Endothelial cell (in vitro differentiated cells): ENCODE measurements at regions not wholly inside any gene's neighbourhood (a gene's known extent, or its start where the extent isn't known, plus 50 kb on each side); places are given as distances from the start of the nearest gene placed in this dataset.

Experiments used
- DNase-seq: peaks from one replicate; pipeline ENCODE4 v3.0.0; 2021; ENCODE audit warnings: low spot score
- H3K27ac Mint-ChIP-seq: one replicate; pipeline ENCODE4 v1.8.0; 2021; ENCODE audit warnings: mixed read lengths, inconsistent platforms; ENCODE audit not compliant: unreplicated experiment
- H3K27me3 Mint-ChIP-seq: one replicate; pipeline ENCODE4 v1.8.0; 2021; ENCODE audit warnings: mild to moderate bottlenecking, moderate library complexity, mixed read lengths, inconsistent platforms; ENCODE audit not compliant: unreplicated experiment
- H3K36me3 Mint-ChIP-seq: one replicate; pipeline ENCODE4 v1.8.0; 2021; ENCODE audit warnings: mild to moderate bottlenecking, low read depth, mixed read lengths, inconsistent platforms; ENCODE audit not compliant: unreplicated experiment
- H3K4me1 Mint-ChIP-seq: one replicate; pipeline ENCODE4 v1.8.0; 2021; ENCODE audit warnings: mild to moderate bottlenecking, mixed read lengths, inconsistent platforms; ENCODE audit not compliant: unreplicated experiment
- H3K4me3 Mint-ChIP-seq: one replicate; pipeline ENCODE4 v1.8.0; 2021; ENCODE audit warnings: mild to moderate bottlenecking, mixed read lengths, inconsistent platforms; ENCODE audit not compliant: unreplicated experiment
- H3K9me3 Mint-ChIP-seq: one replicate; pipeline ENCODE4 v1.8.0; 2021; ENCODE audit warnings: mixed read lengths, inconsistent platforms; ENCODE audit not compliant: unreplicated experiment
- CTCF ChIP-seq: fragments of 200-600 bp; sonication (generic); IDR thresholded peaks from one replicate; pipeline ENCODE4 v1.5.0; 2021; ENCODE audit warnings: antibody characterized with exemption; ENCODE audit not compliant: unreplicated experiment

DNA sequence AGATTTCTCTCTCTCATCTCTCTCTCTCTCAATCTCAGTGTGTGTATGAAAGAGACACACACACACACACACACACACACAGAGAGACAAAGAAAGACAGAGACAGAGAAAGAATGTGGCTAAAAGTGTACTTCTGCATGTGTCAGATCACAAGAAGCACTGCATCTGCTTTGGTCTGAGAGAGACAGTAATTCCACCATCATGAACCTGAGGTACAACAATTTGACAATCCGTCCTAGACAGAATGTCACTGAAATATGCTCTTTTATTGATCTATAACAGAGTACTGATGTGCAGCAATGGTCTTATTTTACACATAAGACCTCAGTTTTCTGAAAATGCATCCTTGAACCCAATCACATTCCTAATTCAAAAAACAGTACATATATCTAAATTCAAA, 576.2 kb upstream of the SMIM31 start:
- Mint-ChIP-seq H3K36me3 (no peaks in the 10 kb centered on the region), H3K27ac (no peak overlapping the region), H3K27me3 (no peaks in the 10 kb centered on the region), H3K4me1 (no peaks in the 10 kb centered on the region), H3K9me3 (no peaks in the 10 kb centered on the region), H3K4me3 (no peak overlapping the region)
- DNase-seq, result no peak
- no peak for TF ChIP-seq CTCF

DNA sequence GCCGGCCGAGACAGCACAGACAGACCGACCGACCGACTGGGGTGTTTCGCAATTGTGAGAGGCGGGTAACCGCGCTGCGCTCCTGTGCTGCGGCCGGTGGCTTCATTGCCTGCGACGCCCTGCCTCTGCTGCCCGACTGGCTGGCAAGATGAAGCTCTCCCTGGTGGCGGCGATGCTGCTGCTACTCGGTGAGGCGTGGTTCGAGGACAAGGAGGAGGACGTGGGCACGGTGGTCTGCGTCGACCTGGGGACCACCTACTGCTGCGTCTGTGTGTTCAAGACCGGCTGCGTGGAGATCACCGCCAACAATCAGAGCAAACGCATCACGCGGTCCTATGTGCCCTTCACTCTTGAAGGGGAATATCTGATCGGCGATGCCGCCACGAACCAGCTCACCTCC, 565.7 kb upstream of the SMIM31 start:
- DNase-seq, result no peak
- Mint-ChIP-seq H3K27ac (no peak overlapping the region), H3K9me3 (no peaks in the 10 kb centered on the region)

DNA sequence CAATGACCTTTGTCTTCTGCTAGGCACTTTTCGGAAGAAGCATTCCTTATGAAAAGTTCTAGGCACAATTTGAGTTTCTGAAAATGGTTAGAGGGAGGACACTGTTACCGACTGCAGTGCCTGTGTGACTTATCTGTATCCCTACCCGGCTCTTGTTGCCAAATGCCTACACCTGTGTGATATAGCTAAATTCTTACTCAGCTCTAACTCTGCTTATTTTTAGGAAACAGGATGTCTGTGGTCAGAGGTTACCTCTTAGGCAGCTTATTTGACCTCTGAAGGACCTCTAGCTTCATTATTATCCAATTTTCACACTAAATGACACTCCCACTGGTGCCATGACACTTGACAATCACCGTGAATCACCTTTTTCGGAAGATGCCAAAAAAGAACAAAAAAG, 561.1 kb upstream of the SMIM31 start:
- Mint-ChIP-seq H3K4me1 (no peaks in the 10 kb centered on the region), H3K36me3 (no peaks in the 10 kb centered on the region), H3K27me3 (no peaks in the 10 kb centered on the region), H3K9me3 (no peaks in the 10 kb centered on the region), H3K27ac (no peak overlapping the region), H3K4me3 (no peak overlapping the region)
- no peak for TF ChIP-seq CTCF
- DNase-seq, result no peak

More for the DNA sequence above, 565.7 kb upstream of the SMIM31 start:
- H3K4me1 Mint-ChIP-seq, result no peaks in the 10 kb centered on the region
- no peaks in the 10 kb centered on the region for H3K27me3 Mint-ChIP-seq
- no peak for TF ChIP-seq CTCF
- H3K4me3 Mint-ChIP-seq, result no peak overlapping the region
- H3K36me3 Mint-ChIP-seq, result no peaks in the 10 kb centered on the region

- H3K4me3 Mint-ChIP-seq, result no peak overlapping the region
- H3K36me3 Mint-ChIP-seq, result no peaks in the 10 kb centered on the region
- no peak for TF ChIP-seq CTCF
- no peaks in the 10 kb centered on the region for H3K9me3 Mint-ChIP-seq
- no peak for DNase-seq
- no peak overlapping the region for H3K27ac Mint-ChIP-seq
- H3K27me3 Mint-ChIP-seq, result no peaks in the 10 kb centered on the region
- no peaks in the 10 kb centered on the region for H3K4me1 Mint-ChIP-seq
Measured at GRCh38 chr4:164193676-164194075, 560.3 kb upstream of the SMIM31 start.

GRCh38 chr4:164197556-164197955, 556.4 kb upstream of the SMIM31 start:
- no peak for DNase-seq
- no peaks in the 10 kb centered on the region for H3K27me3 Mint-ChIP-seq
- no peaks in the 10 kb centered on the region for H3K9me3 Mint-ChIP-seq
- no peaks in the 10 kb centered on the region for H3K36me3 Mint-ChIP-seq
- H3K27ac Mint-ChIP-seq, result no peak overlapping the region
- H3K4me3 Mint-ChIP-seq, result no peak overlapping the region
- H3K4me1 Mint-ChIP-seq, result no peaks in the 10 kb centered on the region
- TF ChIP-seq CTCF, result no peak
